Ovary (tissue), 7 donors: ENCODE measurements at regions not wholly inside any gene's neighbourhood (a gene's known extent, or its start where the extent isn't known, plus 50 kb on each side); places are given as distances from the start of the nearest gene placed in this dataset.

Source experiments
- DNase-seq, 5 donors: peaks; one replicate each; pipeline ENCODE4 v3.0.0-alpha.2; 2019 to 2020
- H3K27ac ChIP-seq, 2 donors: fragments of 200-600 bp; one replicate each; pipeline versions ENCODE4 v1.5.1 to v1.8.0; 2019 to 2022
- H3K27me3 ChIP-seq: fragments of 200-600 bp; one replicate; pipeline ENCODE4 v1.8.0; 2022
- H3K36me3 ChIP-seq: fragments of 200-600 bp; sonication (generic); one replicate; pipeline ENCODE4 v1.5.1; 2019
- H3K4me1 ChIP-seq: one replicate; pipeline ENCODE4 v1.8.1; 2013; ENCODE audit warnings: mild to moderate bottlenecking, moderate library complexity; ENCODE audit not compliant: insufficient read depth
- H3K4me3 ChIP-seq: fragments of 200-600 bp; sonication (generic); one replicate; pipeline ENCODE4 v1.5.1; 2017
- H3K9me3 ChIP-seq, 2 donors: fragments of 200-600 bp in 1 of 2; sonication (generic) in 1 of 2; one replicate each; pipeline versions ENCODE4 v1.5.1 to v1.8.1; 2013 to 2019; ENCODE audit warnings: mild to moderate bottlenecking in 1 of 2, moderate library complexity in 1 of 2
- EP300 ChIP-seq: sonication (generic); formaldehyde crosslinking; IDR thresholded peaks from one replicate; pipeline ENCODE4 v1.6.1; 2017; ENCODE audit warnings: antibody characterized with exemption
- POLR2A ChIP-seq: fragments of 450-650 bp; IDR thresholded peaks from one replicate; pipeline ENCODE4 v1.6.1; 2017; ENCODE audit warnings: antibody characterized with exemption, mild to moderate bottlenecking, moderate library complexity
- WGBS, 3 donors: extraction: QIAGEN DNeasy Blood & Tissue Kit in 1 of 3; methylation state at CpG; one replicate each; pipeline versions ENCODE4 v1.1.5 to v1.1.7; 2013 to 2017; 5-methylcytosine and 5-hydroxymethylcytosine counted together
- intact Hi-C, 4 donors: fragments of 100-400 bp; cut with DNase I; formaldehyde crosslinking; loops; one replicate each; pipeline versions ENCODE4 v1.11.0 to v1.15.1; 2022 to 2023
- TF ChIP-seq, protein P1 (sequence below), 3 donors: fragments of 450-650 bp in 2 of 3; fragments of 200-600 bp in 1 of 3; IDR thresholded peaks; one replicate each; pipeline versions ENCODE4 v1.5.1 to v1.8.0; 2016 to 2022; ENCODE audit warnings: antibody characterized with exemption in 3 of 3, mild to moderate bottlenecking in 1 of 3
- donor health status: DM: no; HTN: no; CAD: no; lungs with moderate emphysema.
- donor health status: DM: no; HTN: no; CAD: no.
- donor health status: Bipolar disorder and iron deficiency.
- donor health status: DM: no; HTN: no; CAD: no.
- donor health status: DM: yes; HTN: yes; CAD: no.

DNA sequence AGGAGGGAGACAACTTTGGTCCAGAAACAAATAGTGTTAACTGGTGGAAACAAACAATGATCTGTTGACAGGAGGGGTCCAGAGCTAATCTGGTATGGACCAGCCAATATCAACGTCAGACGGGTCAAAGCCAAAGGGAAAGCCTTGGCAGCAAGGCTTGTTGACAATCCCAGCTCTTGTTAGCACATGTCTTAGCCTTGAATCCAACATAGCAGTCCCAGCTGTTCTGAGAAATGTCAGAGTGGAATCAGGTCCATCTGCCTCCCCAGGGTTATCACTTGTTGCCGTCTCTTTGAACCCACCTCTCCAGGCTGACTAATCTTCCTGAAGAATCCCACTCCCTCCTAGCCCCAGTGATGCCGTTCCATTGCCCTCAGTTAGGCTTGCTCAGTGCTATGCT lies 404.6 kb upstream of the MCTP2 start:
- H3K27ac ChIP-seq, result peak overlapping the region in 1 of 2 donors; percentile 4
- no peaks in the 10 kb centered on the region for H3K36me3 ChIP-seq
- H3K4me1 ChIP-seq, result peaks cover 9% of the 10 kb centered on the region
- DNase-seq, result peak; percentile 28 to 57 (median 49)
- H3K4me3 ChIP-seq, result no peak overlapping the region
- intact Hi-C loops, result loop anchor here in 1 of 4 donors (10.0 kb wide), 1 partner anchor 188 kb away; no protein-coding TSS in a partner anchor
- no peaks in the 10 kb centered on the region for H3K27me3 ChIP-seq
- WGBS, 3 donors, result 6 to 21% (median 9%) methylated on average over 4 of the region's 4 CpGs
- TF ChIP-seq POLR2A, result no peak
- no peak for TF ChIP-seq EP300
- TF ChIP-seq, protein P1, sequence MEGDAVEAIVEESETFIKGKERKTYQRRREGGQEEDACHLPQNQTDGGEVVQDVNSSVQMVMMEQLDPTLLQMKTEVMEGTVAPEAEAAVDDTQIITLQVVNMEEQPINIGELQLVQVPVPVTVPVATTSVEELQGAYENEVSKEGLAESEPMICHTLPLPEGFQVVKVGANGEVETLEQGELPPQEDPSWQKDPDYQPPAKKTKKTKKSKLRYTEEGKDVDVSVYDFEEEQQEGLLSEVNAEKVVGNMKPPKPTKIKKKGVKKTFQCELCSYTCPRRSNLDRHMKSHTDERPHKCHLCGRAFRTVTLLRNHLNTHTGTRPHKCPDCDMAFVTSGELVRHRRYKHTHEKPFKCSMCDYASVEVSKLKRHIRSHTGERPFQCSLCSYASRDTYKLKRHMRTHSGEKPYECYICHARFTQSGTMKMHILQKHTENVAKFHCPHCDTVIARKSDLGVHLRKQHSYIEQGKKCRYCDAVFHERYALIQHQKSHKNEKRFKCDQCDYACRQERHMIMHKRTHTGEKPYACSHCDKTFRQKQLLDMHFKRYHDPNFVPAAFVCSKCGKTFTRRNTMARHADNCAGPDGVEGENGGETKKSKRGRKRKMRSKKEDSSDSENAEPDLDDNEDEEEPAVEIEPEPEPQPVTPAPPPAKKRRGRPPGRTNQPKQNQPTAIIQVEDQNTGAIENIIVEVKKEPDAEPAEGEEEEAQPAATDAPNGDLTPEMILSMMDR (IDR thresholded peaks at IDR 0.05), result no peak
- H3K9me3 ChIP-seq, result no peaks in the 10 kb centered on the region

DNA sequence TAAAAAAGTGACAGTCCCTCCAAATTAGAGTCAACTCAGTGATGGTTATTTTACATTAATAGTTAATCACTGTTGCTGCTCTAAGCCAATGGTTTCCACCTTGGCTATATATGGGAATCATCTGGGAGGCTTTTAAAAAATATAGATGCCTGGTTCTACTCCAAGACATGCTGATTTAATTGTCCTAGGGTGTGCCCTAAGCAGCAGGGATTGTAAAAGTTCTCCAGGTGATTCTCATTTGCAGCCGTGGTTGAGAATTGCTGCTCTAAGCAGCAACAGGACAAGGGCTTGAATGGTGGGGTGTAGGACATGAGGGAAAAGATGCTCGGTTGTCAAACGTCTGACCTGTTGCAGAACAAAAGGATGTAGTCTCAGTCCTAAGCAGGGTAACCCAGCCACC lies 405.1 kb upstream of the MCTP2 start:
- TF ChIP-seq EP300 (no peak), POLR2A (no peak)
- TF ChIP-seq, protein P1 (IDR thresholded peaks at IDR 0.05), result no peak
- peaks cover 9% of the 10 kb centered on the region for H3K4me1 ChIP-seq
- 12 to 19% (median 17%) methylated on average over 3 of the region's 3 CpGs for WGBS, 3 donors
- no peak overlapping the region for H3K4me3 ChIP-seq
- peak overlapping the region in 1 of 2 donors; percentile 4 for H3K27ac ChIP-seq
- intact Hi-C loops, result loop anchor here in 1 of 4 donors (10.0 kb wide), 1 partner anchor 189 kb away; no protein-coding TSS in a partner anchor
- DNase-seq, result no peak
- H3K9me3 ChIP-seq, result no peaks in the 10 kb centered on the region
- no peaks in the 10 kb centered on the region for H3K27me3 ChIP-seq
- H3K36me3 ChIP-seq, result no peaks in the 10 kb centered on the region

DNA sequence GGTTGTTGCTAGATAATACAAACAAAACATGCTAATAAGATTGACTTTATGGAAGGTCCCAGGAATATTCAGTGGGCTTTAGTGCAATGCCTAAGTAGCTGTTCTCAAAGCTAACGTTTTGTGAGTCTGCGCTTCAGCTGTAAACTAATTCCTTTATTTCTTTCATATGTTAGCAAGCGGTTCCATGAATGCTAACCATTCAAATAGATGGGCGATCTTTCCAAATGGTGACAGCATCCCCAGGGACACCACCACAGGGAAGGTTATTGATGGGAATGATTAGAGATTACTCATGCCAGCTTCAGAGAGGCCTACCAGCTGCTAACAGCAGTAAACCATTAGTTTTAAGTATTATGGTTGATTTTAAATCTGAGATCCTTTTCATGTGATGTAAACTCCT lies 405.7 kb upstream of the MCTP2 start:
- no peak for DNase-seq
- Histone ChIP-seq H3K36me3 (no peaks in the 10 kb centered on the region), H3K27me3 (no peaks in the 10 kb centered on the region), H3K27ac (no peak overlapping the region), H3K9me3 (no peaks in the 10 kb centered on the region), H3K4me1 (peaks cover 9% of the 10 kb centered on the region), H3K4me3 (no peak overlapping the region)
- TF ChIP-seq EP300, result no peak
- TF ChIP-seq, protein P1 (IDR thresholded peaks at IDR 0.05), result no peak
- no peak for TF ChIP-seq POLR2A
- intact Hi-C loops, result loop anchor here in 1 of 4 donors (10.0 kb wide), 1 partner anchor 189 kb away; no protein-coding TSS in a partner anchor
- WGBS, 3 donors, result 36 to 47% (median 41%) methylated on average over 4 of the region's 4 CpGs

DNA sequence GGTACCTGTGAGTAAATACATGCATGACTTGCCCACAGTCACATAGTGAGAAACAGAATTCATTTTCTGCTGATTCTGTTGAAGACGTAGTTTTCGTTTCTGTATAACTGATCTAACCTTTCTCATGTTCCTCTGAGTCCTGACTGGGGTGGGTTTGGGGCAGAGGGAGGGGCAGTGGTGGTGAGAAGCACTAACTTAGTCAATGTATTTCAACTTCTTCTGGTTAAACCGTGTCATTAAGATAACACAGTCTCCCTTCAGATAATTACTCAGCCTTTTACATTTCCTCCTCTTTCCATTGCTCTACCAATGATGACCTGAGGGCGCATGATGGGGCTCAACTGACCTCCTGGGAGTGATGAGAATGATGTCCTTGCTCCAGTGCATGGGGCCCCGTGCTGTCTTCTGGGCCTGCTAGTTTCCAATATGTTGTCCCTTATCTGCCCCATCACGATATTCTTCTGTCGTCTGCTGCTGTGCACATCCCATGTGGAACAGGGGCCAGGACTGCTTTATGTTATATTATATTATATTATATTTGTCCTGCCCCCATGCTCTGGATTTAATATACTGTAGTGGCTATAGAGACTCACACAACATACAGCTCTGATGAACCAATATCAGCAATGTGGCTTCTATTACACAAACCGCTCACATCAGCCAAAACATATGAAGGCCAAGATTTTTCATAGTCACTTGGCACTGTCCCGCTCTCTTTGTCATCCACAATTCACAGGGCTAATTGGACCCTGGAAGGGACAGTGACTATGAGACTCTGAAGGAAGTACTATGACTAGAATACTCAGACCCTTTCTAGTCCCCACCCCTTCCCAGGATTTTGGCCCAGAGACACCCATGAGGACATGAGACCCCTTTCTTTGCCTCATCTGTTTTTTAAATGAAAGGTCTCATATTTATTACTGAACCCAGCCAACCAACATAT lies 407.1 kb upstream of the MCTP2 start:
- Histone ChIP-seq H3K36me3 (no peaks in the 10 kb centered on the region), H3K4me3 (no peak overlapping the region), H3K4me1 (peaks cover 9% of the 10 kb centered on the region), H3K27me3 (no peaks in the 10 kb centered on the region), H3K9me3 (no peaks in the 10 kb centered on the region), H3K27ac (no peak overlapping the region)
- TF ChIP-seq, protein P1 (IDR thresholded peaks at IDR 0.05), result no peak
- TF ChIP-seq EP300, result no peak
- DNase-seq, result no peak
- 88 to 93% (median 91%) methylated on average over 9 of the region's 9 CpGs for WGBS, 3 donors
- intact Hi-C loops, result loop anchor here in 1 of 4 donors (10.0 kb wide), 1 partner anchor 191 kb away; no protein-coding TSS in a partner anchor
